HG03565 (cell line): ENCODE measurements at regions not wholly inside any gene's neighbourhood (a gene's known extent, or its start where the extent isn't known, plus 50 kb on each side); places are given as distances from the start of the nearest gene placed in this dataset.
"Not testable (repeated sequence)": the region's sequence is repeated elsewhere in the genome, so short reads cannot be mapped to it uniquely, and the experiment has no call there.

Experiments used
- ATAC-seq: cut with Tn5 transposase; IDR thresholded peaks from one replicate; pipeline ENCODE4 v1.9.1; 2021; ENCODE audit warnings: mild to moderate bottlenecking, moderate library complexity; ENCODE audit not compliant: unreplicated experiment

DNA sequence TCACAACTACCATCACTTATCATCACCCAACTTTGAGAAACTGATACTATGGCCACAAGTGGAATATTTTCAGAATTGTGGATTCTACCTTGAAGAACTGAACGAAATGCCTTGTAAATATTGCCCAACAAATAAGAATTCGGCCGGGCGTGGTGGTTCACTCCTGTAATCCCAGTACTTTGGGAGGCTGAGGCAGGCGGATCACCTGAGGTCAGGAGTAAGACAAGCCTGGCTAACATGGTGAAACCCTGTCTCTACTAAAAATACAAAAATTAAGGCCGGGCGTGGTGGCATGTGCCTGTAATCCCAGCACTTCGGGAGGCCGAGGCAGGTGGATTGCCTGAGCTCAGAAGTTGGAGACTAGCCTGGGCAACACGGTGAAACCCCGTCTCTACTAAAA is 862.7 kb downstream of the ZPLD1 start:
- ATAC-seq: not testable (repeated sequence)

DNA sequence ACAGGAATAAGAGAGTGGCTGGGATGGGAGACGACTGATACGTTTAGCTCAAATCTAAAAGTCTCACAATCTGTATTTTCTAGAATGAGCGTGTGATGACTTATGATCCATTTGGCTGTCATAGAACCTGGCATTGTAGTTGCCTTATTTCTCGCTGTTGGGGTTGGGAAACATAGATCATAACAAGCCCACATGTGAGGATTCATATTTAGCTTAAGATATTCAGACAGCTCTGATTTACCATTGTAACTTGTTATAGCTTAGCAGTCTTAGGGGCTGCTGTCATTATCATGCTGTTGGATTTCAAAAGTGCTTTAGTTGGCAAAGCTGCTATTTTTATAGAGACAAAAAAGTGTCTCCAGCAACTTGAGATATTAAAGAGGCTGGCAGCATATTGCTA is 871.3 kb downstream of the ZPLD1 start:
- no peak for ATAC-seq

DNA sequence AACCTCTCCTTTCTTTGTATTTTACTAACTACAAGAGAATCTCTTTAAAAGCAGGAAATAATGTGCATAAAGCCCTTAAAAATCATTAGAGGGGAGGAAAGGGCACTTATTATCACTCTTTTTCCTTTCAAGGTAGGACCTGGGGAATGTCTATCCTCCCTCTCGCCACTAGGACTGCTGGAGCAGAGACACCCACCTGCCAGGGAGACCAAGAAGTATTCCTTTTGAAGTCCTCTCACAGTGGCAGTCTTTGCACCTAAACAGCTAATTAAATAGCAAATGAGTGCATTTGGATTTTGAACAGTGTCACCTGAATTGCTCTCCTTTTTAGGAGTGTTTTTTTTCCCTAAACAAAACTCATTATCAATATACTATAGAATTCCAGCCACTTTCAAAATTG is 874.1 kb downstream of the ZPLD1 start:
- ATAC-seq: no peak

DNA sequence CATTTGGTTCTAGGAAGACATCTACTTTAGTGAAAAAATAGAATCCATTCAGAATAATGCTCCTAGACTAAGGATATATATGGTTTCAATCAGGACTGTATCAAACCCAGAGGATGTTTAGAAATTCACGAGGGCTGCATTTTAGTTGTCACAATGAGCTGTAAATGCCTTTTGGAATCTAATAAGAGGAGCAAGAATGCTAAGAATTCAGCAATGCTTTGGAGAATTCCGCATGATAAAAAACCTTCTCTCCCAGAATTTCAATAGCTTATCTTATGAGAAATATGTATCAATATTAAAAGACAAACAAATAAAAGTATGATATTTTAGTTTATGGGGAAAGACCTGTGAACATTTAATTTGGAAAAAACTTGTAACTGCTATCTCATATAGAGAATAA is 885.1 kb downstream of the ZPLD1 start:
- ATAC-seq: no peak

DNA sequence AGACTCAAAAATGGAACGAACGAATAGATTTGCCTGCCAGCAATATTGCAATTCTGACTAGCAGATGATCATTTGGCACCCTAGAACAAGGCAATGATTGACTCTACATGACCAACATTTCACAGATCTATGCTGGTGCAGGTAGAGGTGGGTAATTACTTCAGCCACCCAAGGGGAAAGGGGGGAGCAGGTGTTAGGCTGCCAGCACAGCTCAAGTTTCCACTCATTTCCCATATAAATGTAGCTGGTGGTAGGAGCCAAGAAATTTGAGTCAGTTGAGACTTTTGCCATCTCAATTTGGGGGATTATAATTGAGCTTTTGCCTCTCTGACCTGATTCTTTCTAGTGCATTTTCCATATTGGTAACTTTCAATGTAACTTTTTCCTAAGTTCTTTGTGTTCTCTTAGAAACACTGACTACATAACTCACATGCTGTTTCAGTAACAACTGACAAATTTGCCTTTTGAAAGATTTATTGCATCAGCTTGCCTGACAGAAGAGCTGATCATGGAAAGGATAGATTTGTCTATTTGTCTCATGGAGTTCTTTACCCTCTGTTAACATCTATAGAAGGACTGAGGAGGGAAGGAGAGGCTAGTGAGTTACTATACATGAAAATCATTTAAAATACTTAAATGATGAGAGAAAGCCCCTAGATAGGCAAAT is 902.5 kb downstream of the ZPLD1 start:
- ATAC-seq: no peak

DNA sequence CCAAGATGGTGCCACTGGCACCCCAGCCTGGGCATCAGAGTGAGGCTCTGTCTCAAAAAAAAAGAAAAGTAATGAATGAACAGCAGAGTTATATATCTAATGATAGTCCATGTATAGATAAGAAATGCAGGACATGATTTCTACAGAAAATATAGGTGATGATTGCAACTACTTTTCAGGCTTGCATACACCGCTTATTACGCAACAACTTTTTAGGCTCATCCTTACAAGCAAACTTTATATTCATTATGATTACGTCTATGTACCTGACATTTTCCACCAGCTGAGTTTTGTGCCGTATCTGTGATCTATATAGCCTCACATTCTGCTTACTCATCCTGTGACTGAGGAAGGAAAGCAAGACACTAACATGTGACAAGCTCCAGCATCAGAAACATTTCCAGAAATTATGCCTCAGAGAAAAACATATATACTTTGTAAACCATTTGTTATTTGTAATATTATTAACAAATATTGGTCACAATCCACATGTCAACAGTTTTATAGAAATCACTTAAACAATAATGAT is 906.3 kb downstream of the ZPLD1 start:
- no peak for ATAC-seq

DNA sequence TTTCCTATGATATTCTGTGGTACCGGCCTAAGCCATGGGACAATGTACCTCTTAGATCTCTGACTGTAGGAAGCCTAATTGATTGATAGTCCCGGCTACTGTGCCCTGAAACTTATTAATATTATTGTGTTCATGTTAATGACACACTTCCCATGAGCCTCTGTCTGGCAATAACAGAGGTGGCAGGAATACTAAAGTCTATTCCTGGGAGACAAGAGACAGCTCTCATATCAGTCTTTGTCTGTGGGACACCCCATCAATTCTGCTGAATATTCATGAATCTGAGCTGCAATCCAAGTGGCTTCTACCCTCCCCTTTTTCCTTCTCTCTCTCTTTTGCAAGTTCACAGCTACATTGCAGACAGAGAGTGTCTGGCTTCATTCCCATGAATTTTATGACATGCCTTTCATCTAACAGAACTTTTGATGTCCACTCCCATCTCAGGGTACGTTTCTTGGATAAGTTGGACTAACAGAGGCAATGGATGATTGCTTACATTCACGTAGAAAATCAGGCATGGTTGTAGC is 907.5 kb downstream of the ZPLD1 start:
- no peak for ATAC-seq

DNA sequence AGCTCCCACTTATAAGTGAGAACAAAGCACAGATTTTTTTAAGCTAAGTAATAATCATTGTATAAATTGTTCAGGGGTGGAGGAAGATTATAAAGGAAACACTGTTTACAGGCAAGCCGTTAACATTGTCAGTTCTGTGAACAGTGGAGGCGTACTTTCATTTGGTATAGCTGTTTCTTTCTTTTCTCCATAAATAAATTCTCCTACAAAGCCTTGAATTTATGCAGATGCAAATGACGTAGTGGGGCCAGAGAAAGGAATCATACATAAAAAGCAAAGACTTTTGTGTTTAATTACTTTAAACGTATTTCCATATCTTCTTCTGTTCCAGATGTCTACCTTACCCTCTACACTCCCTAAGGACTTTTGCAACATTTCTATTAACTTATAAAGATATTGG is 914.9 kb downstream of the ZPLD1 start:
- ATAC-seq: no peak

DNA sequence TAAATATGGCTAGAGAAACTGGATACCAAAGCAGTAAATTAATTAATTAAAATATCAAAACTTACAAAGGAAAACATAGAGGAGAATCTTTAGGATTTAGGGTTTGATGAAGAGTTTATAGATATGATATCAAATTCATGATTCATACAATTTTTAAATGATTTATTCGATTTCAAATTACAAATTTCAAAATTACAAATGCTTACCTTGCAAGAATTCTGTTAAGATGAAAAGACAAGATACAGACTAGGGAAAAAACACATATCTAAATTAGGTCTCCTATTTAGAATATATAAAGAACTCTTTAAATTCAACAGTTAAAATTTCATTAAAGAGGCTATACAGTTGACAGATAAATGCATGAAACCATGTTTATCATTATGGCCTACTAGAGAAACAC is 930.7 kb downstream of the ZPLD1 start:
- ATAC-seq: no peak

DNA sequence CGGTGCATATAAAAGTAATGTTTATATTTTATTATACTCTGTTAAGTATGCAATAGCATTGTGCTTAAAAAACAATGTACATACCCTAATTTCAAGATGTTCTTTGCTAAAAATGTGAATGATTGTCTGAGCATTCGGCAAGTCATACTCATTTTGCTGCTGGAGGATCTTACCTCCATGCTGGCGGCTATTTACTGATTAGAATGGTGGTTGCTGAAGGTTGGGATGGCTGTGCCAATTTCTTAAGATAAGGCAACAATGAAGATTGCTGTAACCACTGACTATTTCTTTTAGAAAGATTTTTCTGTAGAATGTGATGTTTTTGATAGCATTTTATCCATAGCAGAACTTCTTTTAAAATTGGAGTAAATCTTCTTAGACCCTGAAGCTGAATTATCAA is 932.7 kb downstream of the ZPLD1 start:
- ATAC-seq: no peak

DNA sequence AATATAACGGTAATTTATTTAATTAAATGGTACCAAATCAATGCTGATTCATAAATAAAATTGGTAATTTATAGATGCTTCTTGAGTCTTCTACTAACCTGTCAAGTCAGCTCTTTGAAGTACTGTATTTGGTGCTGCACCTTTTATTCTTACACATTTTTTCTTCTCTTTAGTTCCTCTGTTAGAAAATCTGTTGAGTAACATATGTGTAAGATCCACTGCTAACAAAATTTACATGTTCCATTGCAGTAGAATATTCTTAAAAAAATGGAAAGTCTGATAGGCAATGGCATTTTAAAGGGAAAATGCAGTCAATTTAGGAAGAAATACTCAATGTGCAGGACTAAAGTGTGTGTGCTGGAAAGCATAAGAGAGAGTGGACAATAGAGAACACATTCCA is 936.6 kb downstream of the ZPLD1 start:
- no peak for ATAC-seq

DNA sequence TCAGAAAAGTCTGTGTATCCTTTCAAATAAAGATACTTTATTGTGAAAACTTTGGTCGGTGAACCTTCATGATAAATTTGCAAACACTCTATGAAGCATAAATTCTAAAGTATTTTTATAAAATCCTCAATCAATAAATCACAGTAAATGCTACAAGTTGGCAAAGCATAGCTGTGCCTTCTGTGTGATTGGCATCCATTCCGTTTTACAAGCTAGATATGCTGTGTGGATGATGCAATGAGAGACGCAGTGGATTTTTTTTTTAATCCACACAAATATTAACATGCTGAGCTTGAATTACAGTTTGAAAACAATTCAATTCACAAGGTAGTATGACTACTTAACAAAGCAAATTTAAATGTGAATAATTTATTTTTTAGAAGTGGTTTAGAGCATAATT is 937.2 kb downstream of the ZPLD1 start:
- no peak for ATAC-seq

DNA sequence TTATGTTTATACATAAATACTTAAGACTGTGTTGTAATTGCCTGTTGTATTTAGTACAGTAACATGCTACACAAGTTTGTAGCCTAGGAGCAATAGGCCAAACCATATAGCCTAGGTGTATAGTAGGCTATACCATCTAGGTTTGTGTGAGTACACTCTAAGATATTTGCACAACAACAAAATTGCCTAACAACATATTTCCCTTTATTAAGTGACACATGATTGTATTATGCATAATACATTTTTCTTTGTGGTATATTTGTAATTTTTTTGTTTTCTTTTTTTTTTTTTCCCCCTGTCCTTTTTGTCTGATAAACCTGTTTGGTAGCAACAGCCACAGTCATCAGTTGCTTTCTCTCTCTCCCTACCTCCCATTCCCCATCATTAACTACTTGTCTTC is 945.6 kb downstream of the ZPLD1 start:
- no peak for ATAC-seq

DNA sequence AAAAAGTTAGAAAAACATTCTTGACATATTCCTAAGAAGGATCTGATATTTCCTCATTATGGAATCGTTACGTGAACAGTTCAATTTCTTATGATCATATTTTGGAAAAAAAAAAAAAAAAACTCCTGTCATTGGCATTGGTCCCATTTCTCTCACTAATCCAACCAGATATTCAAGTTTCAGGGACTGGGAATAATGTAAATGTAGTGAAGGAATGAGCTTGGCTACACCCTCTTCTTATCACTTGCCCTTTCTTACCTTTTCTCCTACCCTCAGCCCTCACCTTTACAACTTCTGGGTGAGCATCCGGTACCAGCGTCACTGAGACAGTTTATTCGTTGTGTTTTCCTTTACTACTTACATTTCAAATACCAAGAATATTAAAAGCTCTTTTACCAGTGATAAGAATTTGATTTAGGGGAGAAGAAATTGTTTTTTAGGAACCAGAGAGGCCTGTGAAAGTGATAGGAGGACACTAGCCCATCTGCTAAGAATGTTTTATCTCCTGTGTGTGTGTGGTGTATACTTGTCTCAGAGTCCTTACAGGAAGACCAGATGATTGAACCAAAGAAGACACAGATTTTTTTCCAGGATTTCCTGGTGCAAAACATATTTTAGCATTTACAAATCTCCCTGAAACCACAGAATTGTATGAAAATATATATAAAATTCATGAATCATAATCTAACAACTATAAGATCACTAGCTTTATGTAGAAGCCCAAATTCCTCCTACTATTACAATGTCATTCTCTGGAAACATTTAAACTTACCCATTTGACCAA is 946.7 kb downstream of the ZPLD1 start:
- no peak for ATAC-seq

DNA sequence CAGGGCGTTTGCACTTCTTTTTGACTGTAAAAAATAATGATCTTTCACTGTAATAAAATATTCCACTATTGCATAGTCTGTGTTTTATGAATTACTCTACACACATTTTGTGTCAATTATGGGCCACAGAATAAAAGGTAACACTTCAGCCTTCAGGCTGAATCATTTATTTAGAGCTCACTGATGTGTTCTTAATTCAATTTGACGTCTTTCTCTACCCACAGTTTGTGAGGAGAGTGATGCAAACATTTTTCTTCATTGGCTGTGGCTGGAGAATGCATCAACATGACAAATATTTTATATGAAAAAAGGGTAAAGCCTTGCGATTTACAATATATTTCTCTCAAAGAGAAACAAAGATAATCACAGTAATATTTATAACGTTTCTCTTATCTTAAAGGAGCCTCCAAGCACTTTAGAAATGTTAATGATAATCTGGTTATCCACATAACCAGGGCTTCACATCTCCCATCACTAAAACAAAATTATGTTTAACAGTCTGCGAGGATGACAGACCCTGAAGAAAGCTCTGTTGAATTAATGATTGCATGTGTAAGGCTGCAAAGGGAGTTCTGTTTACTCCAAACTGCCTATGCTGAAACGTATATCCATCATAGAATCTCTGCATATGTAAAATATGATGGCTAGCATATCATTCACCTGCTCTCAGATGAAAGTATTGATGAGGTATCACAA is 951.3 kb downstream of the ZPLD1 start:
- no peak for ATAC-seq

DNA sequence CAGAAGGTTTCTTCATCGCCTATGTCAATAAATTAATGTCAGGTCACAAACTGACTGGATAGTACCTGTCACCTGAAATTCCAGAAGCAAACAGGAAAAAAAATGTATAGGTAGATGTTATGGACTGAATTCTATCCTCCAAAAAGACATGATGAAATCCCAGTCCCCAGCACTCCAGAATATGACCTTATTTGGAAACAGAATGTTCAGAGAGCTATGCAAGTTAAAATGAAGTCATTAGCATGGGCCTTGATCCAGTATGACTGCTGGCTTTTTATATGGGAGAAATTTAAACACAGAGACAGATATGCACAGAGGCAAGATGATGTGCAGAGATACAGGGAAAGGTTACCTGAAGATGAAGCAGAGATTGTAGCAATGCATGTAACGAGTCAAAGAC is 953.4 kb downstream of the ZPLD1 start:
- ATAC-seq: no peak

DNA sequence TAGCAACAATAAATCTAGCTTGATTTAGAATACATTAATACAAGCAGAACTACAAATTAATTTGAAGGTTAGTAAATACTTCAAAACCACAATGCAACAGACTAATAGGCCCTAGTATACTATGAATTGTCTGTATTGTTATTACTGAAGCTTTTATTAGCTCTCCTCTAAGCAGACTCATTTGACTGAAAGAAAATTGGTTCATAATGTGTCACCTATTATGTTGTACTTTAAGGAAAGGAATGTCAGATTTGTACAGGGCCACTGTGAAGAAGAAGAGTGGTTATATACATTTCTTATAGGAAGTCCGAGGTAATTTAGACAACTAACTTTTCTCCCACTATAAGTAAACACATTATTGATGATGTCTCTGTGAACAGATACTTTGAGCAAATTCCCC is 954.5 kb downstream of the ZPLD1 start:
- no peak for ATAC-seq

DNA sequence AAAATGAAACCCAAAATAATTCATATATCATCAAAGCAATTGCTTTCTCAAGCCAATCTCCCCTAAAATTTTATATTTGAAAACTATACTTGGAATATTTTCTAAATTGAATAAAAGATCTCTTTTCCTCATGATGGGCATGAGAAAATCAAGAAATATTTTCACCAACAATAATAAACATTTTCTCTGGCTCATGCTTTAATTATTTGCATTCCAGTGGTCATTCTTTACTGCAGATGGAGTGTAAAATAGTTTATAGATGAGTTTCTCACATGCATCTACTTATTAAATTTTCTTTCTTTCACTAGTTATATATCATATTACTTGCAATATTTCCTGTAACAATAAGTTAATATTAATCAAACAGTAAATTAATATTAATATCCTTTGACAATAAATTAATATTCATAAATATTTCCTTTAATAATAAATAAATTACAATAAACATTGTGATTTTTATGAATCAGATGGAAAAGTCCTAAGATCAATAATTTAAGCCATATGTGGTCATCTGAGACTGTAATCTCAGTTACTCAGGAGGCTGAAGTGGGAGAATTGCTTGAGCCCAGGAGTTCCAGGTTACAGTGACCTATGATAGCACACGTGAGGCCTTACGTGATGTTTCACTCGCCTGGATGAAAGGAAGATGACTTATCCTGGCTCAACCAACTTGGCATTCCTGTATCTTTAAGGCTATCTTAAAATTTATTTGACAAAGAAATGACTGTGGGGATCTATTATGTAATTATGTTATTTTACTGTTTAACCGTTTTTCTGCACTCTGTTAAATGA is 958.8 kb downstream of the ZPLD1 start:
- no peak for ATAC-seq

DNA sequence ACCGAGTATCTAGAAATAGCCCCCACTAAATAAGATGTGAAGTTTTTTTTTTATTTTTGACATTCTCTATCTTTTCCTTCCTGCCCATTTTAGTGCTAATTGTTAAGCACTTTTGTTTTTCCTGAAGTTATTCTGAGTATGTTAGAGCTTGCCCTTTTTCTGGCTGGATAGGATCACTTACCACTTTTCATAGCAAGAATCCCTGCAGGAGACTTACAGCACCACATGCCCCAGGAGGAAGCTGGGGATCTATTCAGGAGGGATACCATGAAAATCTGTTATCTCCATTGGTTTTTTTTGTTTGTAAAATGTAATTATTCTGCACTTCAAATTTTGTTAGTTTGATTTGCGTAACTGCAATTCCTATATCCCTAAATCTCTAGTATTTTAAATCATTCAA is 968.4 kb downstream of the ZPLD1 start:
- ATAC-seq: no peak

DNA sequence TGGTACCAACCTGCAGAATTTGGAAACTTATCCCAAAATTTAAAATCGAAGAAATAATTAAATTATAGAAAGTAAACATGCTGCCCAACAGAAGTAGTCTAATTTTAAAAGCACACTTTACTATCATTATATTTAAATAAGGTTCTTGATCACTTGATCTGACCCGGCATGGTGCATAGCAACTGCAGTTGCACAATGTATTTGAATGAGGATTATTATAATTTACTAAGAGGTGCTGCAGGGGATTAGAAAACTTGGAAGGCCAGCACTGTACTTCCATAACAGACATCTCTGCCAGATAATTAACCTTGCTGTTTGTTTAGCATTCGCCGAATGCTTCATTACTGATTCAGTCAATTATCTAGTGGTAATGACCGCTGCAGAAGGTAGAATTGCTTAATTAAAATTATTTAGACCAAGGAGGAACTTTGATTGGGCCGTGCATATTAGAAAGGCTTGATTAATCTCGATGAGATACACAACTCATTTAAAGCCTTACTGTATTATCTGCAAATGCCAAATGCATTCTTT is 971.6 kb downstream of the ZPLD1 start:
- ATAC-seq: no peak

DNA sequence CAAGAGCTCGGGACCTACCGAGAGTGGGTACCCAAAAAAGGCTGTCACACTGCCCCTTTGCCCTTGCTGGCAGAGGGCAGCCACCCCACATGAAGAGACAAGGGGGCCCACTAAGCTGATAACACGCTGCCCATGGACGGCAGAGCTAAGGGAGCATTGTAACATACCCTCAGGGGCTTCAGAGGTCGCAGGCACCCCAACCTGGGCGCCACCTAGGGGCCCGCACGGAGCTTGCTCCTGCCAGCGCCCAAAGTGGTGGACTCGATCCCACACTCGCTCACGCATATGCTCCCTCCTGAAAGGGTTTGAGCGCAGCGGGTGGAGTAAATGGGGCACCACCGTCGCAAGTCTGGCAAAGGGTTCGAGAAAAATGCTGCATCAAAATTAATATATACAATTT is 975.4 kb downstream of the ZPLD1 start:
- no peak for ATAC-seq
